Activated naive CD4-positive, alpha-beta T cell treated with anti-CD3 and anti-CD28 coated beads, Interleukin-2, amount 50 U/mL, for 24 hours (primary cell): ENCODE measurements at regions not wholly inside any gene's neighbourhood (a gene's known extent, or its start where the extent isn't known, plus 50 kb on each side); places are given as distances from the start of the nearest gene placed in this dataset.

ENCODE experiments used
- H3K27ac Mint-ChIP-seq: one replicate; pipeline ENCODE4 v1.8.0; 2021; ENCODE audit warnings: mild to moderate bottlenecking, mixed read lengths
- H3K27me3 Mint-ChIP-seq: one replicate; pipeline ENCODE4 v1.8.0; 2021; ENCODE audit warnings: mixed read lengths
- H3K36me3 Mint-ChIP-seq: one replicate; pipeline ENCODE4 v1.8.0; 2021; ENCODE audit warnings: mixed read lengths
- H3K4me1 Mint-ChIP-seq: one replicate; pipeline ENCODE4 v1.8.0; 2021; ENCODE audit warnings: mixed read lengths
- H3K4me3 Mint-ChIP-seq: one replicate; pipeline ENCODE4 v1.8.0; 2021; ENCODE audit warnings: mild to moderate bottlenecking, mixed read lengths
- H3K9me3 Mint-ChIP-seq: one replicate; pipeline ENCODE4 v1.8.0; 2021; ENCODE audit warnings: mixed read lengths

DNA sequence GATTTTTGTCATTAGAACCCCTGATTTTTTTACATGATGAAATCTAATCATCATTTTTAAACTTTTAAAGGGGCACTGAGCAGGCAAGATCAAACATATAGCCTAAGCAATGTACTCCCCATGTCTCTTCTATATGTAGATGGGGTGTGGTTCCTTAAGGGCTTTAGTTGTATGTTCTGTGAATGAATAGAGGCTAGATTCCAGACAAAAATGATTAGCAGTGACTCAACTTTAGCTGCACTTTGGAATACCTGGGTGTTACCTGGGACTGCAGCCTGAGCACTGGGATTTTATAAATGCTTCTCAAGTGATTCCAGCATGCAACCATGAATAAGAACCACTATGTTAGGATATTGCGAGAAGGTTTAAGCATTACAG lies 256.7 kb upstream of the PLEKHG7 start:
- H3K36me3 Mint-ChIP-seq = peaks cover 9% of the 10 kb centered on the region
- no peak overlapping the region for H3K27ac Mint-ChIP-seq
- peaks cover 27% of the 10 kb centered on the region for H3K9me3 Mint-ChIP-seq
- H3K4me3 Mint-ChIP-seq = no peak overlapping the region
- peaks cover 57% of the 10 kb centered on the region for H3K4me1 Mint-ChIP-seq
- H3K27me3 Mint-ChIP-seq = no peaks in the 10 kb centered on the region

- Mint-ChIP-seq H3K9me3 (peaks cover 23% of the 10 kb centered on the region), H3K27ac (peak overlapping the region; percentile 30), H3K27me3 (no peaks in the 10 kb centered on the region), H3K4me3 (no peak overlapping the region), H3K4me1 (peaks cover 61% of the 10 kb centered on the region), H3K36me3 (peaks cover 9% of the 10 kb centered on the region)
These were observed 257.3 kb upstream of the PLEKHG7 start for GRCh38 chr12:92445253-92446082.

GRCh38 chr12:92444763-92445162 lies 258.0 kb upstream of the PLEKHG7 start:
- no peak overlapping the region for H3K27ac Mint-ChIP-seq
- peaks cover 8% of the 10 kb centered on the region for H3K36me3 Mint-ChIP-seq
- peaks cover 67% of the 10 kb centered on the region for H3K4me1 Mint-ChIP-seq
- no peaks in the 10 kb centered on the region for H3K27me3 Mint-ChIP-seq
- H3K4me3 Mint-ChIP-seq = no peak overlapping the region
- peaks cover 21% of the 10 kb centered on the region for H3K9me3 Mint-ChIP-seq

- Mint-ChIP-seq H3K27me3 (no peaks in the 10 kb centered on the region), H3K36me3 (peaks cover 8% of the 10 kb centered on the region)
These were observed 260.0 kb upstream of the PLEKHG7 start for GRCh38 chr12:92442782-92443181.

GRCh38 chr12:92440072-92440471 lies 262.7 kb upstream of the PLEKHG7 start:
- Mint-ChIP-seq H3K27ac (peak overlapping the region; percentile 43), H3K27me3 (no peaks in the 10 kb centered on the region), H3K36me3 (peaks cover 7% of the 10 kb centered on the region), H3K4me1 (peaks cover 62% of the 10 kb centered on the region), H3K9me3 (peaks cover 11% of the 10 kb centered on the region), H3K4me3 (no peak overlapping the region)

More at GRCh38 chr12:92442782-92443181, 260.0 kb upstream of the PLEKHG7 start:
- Mint-ChIP-seq H3K9me3 (peaks cover 18% of the 10 kb centered on the region), H3K4me3 (peak overlapping the region; percentile 35), H3K4me1 (peaks cover 79% of the 10 kb centered on the region), H3K27ac (peak overlapping the region; percentile 99)

GRCh38 chr12:92439420-92439805 lies 263.4 kb upstream of the PLEKHG7 start:
- Mint-ChIP-seq H3K4me3 (no peak overlapping the region), H3K9me3 (peaks cover 11% of the 10 kb centered on the region), H3K4me1 (peaks cover 63% of the 10 kb centered on the region), H3K36me3 (peaks cover 7% of the 10 kb centered on the region), H3K27ac (peak overlapping the region; percentile 61), H3K27me3 (no peaks in the 10 kb centered on the region)

GRCh38 chr12:92438641-92439419 lies 264.0 kb upstream of the PLEKHG7 start:
- no peak overlapping the region for H3K4me3 Mint-ChIP-seq
- H3K27me3 Mint-ChIP-seq = no peaks in the 10 kb centered on the region
- H3K36me3 Mint-ChIP-seq = peaks cover 7% of the 10 kb centered on the region
- H3K4me1 Mint-ChIP-seq = peaks cover 61% of the 10 kb centered on the region
- peak overlapping the region; percentile 61 for H3K27ac Mint-ChIP-seq
- peaks cover 11% of the 10 kb centered on the region for H3K9me3 Mint-ChIP-seq

GRCh38 chr12:92437452-92437851 lies 265.3 kb upstream of the PLEKHG7 start:
- H3K27me3 Mint-ChIP-seq = no peaks in the 10 kb centered on the region
- H3K27ac Mint-ChIP-seq = peak overlapping the region; percentile 61
- peaks cover 5% of the 10 kb centered on the region for H3K9me3 Mint-ChIP-seq
- peaks cover 5% of the 10 kb centered on the region for H3K36me3 Mint-ChIP-seq
- H3K4me1 Mint-ChIP-seq = peaks cover 53% of the 10 kb centered on the region
- no peak overlapping the region for H3K4me3 Mint-ChIP-seq

- H3K9me3 Mint-ChIP-seq = peaks cover 6% of the 10 kb centered on the region
- peaks cover 5% of the 10 kb centered on the region for H3K36me3 Mint-ChIP-seq
- H3K27me3 Mint-ChIP-seq = no peaks in the 10 kb centered on the region
- no peak overlapping the region for H3K4me3 Mint-ChIP-seq
- no peak overlapping the region for H3K27ac Mint-ChIP-seq
- peaks cover 57% of the 10 kb centered on the region for H3K4me1 Mint-ChIP-seq
These were observed 265.9 kb upstream of the PLEKHG7 start for GRCh38 chr12:92436856-92437255.

- no peak overlapping the region for H3K27ac Mint-ChIP-seq
- no peak overlapping the region for H3K4me3 Mint-ChIP-seq
- H3K4me1 Mint-ChIP-seq = peaks cover 45% of the 10 kb centered on the region
- no peaks in the 10 kb centered on the region for H3K27me3 Mint-ChIP-seq
- peaks cover 4% of the 10 kb centered on the region for H3K9me3 Mint-ChIP-seq
- peaks cover 2% of the 10 kb centered on the region for H3K36me3 Mint-ChIP-seq
These were observed 268.2 kb upstream of the PLEKHG7 start for GRCh38 chr12:92434607-92435025.

- Mint-ChIP-seq H3K27ac (peak overlapping the region; percentile 95), H3K27me3 (no peaks in the 10 kb centered on the region), H3K9me3 (peaks cover 4% of the 10 kb centered on the region), H3K4me1 (peaks cover 47% of the 10 kb centered on the region), H3K4me3 (peak overlapping the region; percentile 0), H3K36me3 (peaks cover 2% of the 10 kb centered on the region)
These were observed 269.9 kb upstream of the PLEKHG7 start for GRCh38 chr12:92432724-92433441.

DNA sequence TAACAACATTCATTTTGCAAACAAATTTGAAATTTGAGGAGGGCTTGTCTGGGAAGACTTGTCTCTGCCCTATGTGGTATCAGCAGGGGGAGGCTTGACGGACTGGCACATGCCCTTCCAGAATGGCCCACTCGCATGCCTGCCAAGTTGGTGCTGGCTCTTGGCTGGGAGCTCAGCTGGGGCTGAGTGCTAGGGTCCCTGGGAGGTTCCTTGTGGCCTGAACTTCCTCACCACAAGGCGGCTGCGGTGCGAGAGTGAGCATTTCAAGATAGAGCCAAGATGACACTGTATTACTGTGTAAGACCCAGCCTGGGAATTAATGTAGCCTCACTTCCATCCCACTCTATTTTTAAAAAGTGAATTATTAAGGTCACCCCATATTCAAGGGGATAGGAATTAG lies 271.6 kb upstream of the PLEKHG7 start:
- peaks cover under 1% of the 10 kb centered on the region for H3K36me3 Mint-ChIP-seq
- H3K4me1 Mint-ChIP-seq = peaks cover 43% of the 10 kb centered on the region
- H3K27ac Mint-ChIP-seq = no peak overlapping the region

DNA sequence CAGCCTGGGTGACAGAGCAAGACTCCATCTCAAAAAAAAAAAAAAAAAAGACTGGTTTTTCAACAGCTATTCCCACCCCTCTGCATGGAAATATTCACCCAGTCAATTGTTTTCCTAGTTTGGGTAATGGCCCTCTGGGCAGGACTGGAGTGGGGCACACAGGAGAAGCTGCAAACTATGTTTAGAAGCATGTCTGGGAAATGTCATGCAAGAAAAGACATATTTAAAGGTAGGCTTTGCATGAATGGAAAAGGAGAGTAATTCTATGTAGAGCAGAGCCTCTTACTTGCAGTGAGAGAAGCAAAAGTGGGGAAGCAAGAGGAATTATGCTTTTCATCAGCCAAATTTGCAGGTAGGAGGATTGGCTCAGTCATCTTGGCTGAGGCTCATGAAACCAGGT lies 276.5 kb upstream of the PLEKHG7 start:
- no peak overlapping the region for H3K4me3 Mint-ChIP-seq
- H3K4me1 Mint-ChIP-seq = peaks cover 53% of the 10 kb centered on the region
- H3K9me3 Mint-ChIP-seq = no peaks in the 10 kb centered on the region
- no peaks in the 10 kb centered on the region for H3K27me3 Mint-ChIP-seq
- peak overlapping the region; percentile 15 for H3K27ac Mint-ChIP-seq
- peaks cover under 1% of the 10 kb centered on the region for H3K36me3 Mint-ChIP-seq

More for the DNA sequence above, 271.6 kb upstream of the PLEKHG7 start:
- peaks cover 4% of the 10 kb centered on the region for H3K9me3 Mint-ChIP-seq
- H3K27me3 Mint-ChIP-seq = no peaks in the 10 kb centered on the region
- H3K4me3 Mint-ChIP-seq = no peak overlapping the region

DNA sequence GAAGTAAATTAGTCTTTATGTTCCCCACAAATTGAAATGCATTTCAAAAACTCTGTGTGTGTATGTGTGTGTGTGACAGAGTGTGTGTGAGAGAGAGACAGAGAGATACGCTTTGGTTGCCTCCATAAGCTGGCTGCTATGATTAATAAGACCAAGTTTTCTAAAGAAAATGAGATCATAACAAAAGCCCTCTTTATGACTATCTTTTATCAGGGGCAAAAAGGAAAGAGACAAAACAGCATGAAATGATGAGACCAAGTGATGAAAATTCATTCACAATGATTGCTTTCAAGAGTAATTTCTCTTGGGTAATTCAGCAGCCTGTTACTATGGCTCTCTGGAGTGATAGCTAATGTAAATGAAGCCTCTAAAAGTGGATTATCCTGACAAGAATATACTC lies 277.6 kb upstream of the PLEKHG7 start:
- H3K36me3 Mint-ChIP-seq = peaks cover 7% of the 10 kb centered on the region
- H3K27me3 Mint-ChIP-seq = no peaks in the 10 kb centered on the region
- H3K4me1 Mint-ChIP-seq = peaks cover 60% of the 10 kb centered on the region
- H3K9me3 Mint-ChIP-seq = peaks cover 6% of the 10 kb centered on the region
- H3K27ac Mint-ChIP-seq = peak overlapping the region; percentile 7
- no peak overlapping the region for H3K4me3 Mint-ChIP-seq

DNA sequence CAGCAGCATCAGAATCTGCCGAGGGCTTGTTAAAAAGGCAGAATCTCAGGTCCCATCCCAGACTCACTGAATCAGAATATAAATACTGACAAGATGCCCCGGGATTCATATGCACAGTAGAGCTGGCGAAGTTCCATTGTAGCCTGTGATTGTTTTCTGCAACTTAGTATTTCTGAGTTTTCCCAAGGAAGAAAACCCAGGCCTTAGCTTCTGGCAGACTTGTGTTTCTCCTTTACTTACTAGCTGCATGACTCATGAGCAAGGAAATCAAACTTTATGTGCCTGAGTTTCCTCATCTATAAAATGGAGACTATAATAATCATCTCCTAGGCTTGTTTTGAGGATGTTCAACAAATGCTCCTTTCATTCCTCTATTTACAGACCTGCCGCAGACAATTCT lies 278.5 kb upstream of the PLEKHG7 start:
- Mint-ChIP-seq H3K36me3 (peaks cover 8% of the 10 kb centered on the region), H3K4me3 (no peak overlapping the region), H3K4me1 (peaks cover 65% of the 10 kb centered on the region), H3K27me3 (no peaks in the 10 kb centered on the region), H3K27ac (no peak overlapping the region), H3K9me3 (peaks cover 6% of the 10 kb centered on the region)
